Lower leg skin (tissue), 3 donors: ENCODE measurements at regions not wholly inside any gene's neighbourhood (a gene's known extent, or its start where the extent isn't known, plus 50 kb on each side); places are given as distances from the start of the nearest gene placed in this dataset.

Source experiments
- CTCF ChIP-seq, 3 donors: fragments of 450-650 bp; IDR thresholded peaks; one replicate each; pipeline ENCODE4 v1.5.1; 2016; ENCODE audit warnings: antibody characterized with exemption in 3 of 3, mild to moderate bottlenecking in 3 of 3, moderate library complexity in 2 of 3
- POLR2A ChIP-seq, 2 donors: fragments of 450-650 bp; IDR thresholded peaks; one replicate each; pipeline ENCODE4 v1.6.1; 2016 to 2017; ENCODE audit warnings: antibody characterized with exemption in 2 of 2, mild to moderate bottlenecking in 1 of 2, moderate library complexity in 1 of 2

DNA sequence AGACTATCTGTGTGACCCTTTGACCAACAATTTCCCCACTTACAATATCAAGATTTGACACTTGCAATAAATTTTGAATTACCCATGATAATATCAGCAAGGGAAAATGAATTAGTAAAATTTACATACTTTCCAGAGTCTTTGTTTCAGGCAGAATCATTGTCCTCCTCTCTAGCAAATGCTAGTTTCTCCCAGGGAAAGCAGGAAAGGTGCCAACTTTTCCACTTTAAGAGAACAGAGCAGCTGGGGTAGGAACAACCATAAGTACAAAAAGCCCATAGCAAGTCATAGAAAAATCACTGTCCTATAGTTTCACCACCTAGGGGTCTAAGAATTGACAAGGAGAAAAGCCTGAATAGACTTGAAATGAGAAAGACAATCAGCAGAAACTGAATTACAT is 67.1 kb upstream of the GUCA2B start:
- TF ChIP-seq POLR2A (IDR thresholded peaks at IDR 0.05) (no peak), CTCF (IDR thresholded peaks at IDR 0.05) (no peak)
